Neural progenitor cell (in vitro differentiated cells): ENCODE measurements at regions not wholly inside any gene's neighbourhood (a gene's known extent, or its start where the extent isn't known, plus 50 kb on each side); places are given as distances from the start of the nearest gene placed in this dataset.

ENCODE experiments used
- EZH2 ChIP-seq: fragments of 200-600 bp; sonication (generic); IDR thresholded peaks from 2 replicates; pipeline ENCODE4 v1.6.1; 2017; ENCODE audit warnings: antibody characterized with exemption, mild to moderate bottlenecking, moderate library complexity
- EZH2phosphoT487 ChIP-seq: fragments of 200-600 bp; sonication (generic); IDR thresholded peaks from 2 replicates; pipeline ENCODE4 v1.6.1; 2017; ENCODE audit warnings: antibody characterized with exemption
- TF ChIP-seq, protein P1 (sequence below): fragments of 200-600 bp; sonication (generic); IDR thresholded peaks from 2 replicates; pipeline ENCODE4 v1.5.1; 2017; ENCODE audit warnings: antibody characterized with exemption, mild to moderate bottlenecking

DNA sequence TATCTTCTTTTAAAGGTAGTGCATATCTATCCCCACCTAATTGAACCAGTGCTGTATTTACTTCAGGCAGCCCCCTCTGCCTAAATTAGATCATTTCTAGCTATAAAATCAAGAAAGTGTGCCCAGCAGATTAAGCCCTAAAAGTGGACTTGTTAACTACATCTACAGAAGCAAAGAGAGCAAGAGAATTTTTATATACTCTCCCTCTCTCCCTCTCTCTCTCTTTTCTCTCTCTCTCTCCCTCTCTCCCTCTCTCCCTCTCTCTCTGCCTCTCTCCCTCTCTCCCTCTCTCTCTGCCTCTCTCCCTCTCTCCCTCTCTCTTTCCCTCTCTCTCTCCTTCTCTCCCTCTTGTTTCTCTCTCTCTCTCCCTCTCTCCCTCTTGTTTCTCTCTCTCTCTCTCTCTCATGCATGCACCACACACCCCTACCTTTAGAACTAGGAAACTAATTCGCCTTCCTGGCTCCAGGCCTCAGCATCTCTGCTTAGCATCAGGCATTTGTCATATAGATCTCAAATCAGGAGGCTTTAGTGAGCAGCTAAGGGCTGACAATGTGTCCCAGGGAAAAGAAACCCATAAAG lies 71.4 kb downstream of the FOXA2 start:
- TF ChIP-seq, protein P1, sequence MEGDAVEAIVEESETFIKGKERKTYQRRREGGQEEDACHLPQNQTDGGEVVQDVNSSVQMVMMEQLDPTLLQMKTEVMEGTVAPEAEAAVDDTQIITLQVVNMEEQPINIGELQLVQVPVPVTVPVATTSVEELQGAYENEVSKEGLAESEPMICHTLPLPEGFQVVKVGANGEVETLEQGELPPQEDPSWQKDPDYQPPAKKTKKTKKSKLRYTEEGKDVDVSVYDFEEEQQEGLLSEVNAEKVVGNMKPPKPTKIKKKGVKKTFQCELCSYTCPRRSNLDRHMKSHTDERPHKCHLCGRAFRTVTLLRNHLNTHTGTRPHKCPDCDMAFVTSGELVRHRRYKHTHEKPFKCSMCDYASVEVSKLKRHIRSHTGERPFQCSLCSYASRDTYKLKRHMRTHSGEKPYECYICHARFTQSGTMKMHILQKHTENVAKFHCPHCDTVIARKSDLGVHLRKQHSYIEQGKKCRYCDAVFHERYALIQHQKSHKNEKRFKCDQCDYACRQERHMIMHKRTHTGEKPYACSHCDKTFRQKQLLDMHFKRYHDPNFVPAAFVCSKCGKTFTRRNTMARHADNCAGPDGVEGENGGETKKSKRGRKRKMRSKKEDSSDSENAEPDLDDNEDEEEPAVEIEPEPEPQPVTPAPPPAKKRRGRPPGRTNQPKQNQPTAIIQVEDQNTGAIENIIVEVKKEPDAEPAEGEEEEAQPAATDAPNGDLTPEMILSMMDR = no peak
- TF ChIP-seq EZH2 (no peak), EZH2phosphoT487 (no peak)
